ENCODE measurements at regions not wholly inside any gene's neighbourhood (a gene's known extent, or its start where the extent isn't known, plus 50 kb on each side); places are given as distances from the start of the nearest gene placed in this dataset.

DNA sequence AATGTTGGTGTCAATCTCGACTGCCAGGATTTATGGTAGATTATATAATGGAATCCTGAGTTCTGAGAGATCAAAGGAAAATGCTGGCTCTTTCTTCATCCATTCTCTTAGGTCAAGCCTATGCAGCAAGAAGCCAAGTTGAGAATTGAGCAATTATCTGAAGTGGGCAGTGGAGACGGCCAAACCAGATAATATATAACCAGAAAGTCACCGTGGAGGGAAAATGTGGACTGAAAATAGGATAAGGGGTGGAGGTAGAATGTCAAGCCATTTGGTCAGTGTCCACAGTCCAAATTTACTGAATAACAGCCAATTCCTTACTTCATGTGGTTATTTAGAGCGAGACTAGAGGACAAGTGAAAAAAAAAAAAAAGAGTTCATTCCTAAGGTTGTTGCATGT is 107.8 kb upstream of the ESR1 start:
- no peaks in the 10 kb centered on the region for H4K20me1 ChIP-seq (ENCODE audit: insufficient read depth, low read length)
- DNase-seq (ENCODE audit: low spot score), result no peak
- no peak overlapping the region for H3K27ac ChIP-seq (ENCODE audit: low read depth, low read length, poor library complexity, severe bottlenecking)
- no peak overlapping the region for H3K4me2 ChIP-seq (ENCODE audit: low read length)
- no peak overlapping the region for H2AFZ ChIP-seq (ENCODE audit: low read length)
- no peaks in the 10 kb centered on the region for H3K4me1 ChIP-seq (ENCODE audit: insufficient read depth, low read length, poor library complexity, severe bottlenecking)
- no peaks in the 10 kb centered on the region for H3K9me2 ChIP-seq (ENCODE audit: insufficient read depth, low read length)
- intact Hi-C loops (cut with micrococcal nuclease; ENCODE audit: unreplicated experiment), result no loop called here
- H3K9me3 ChIP-seq (ENCODE audit: low read length), result no peaks in the 10 kb centered on the region
- BruUV-seq (replicated peaks), result no TSS peak
- CTCF ChIA-PET (ENCODE audit: unreplicated experiment), result no interaction called here
- H3K4me3 ChIP-seq (ENCODE audit: low read depth, low read length, poor library complexity, severe bottlenecking), result no peak overlapping the region
- no peaks in the 10 kb centered on the region for H3K36me3 ChIP-seq (ENCODE audit: insufficient read depth, low read length)
- no peak for TF ChIP-seq EZH2phosphoT487 (IDR thresholded peaks at IDR 0.05; ENCODE audit: borderline replicate concordance, low read depth, low read length)
- POLR2A ChIA-PET, result no interaction called here
- no peaks in the 10 kb centered on the region for H3K79me2 ChIP-seq (ENCODE audit: insufficient read depth, low read depth, low read length)

DNA sequence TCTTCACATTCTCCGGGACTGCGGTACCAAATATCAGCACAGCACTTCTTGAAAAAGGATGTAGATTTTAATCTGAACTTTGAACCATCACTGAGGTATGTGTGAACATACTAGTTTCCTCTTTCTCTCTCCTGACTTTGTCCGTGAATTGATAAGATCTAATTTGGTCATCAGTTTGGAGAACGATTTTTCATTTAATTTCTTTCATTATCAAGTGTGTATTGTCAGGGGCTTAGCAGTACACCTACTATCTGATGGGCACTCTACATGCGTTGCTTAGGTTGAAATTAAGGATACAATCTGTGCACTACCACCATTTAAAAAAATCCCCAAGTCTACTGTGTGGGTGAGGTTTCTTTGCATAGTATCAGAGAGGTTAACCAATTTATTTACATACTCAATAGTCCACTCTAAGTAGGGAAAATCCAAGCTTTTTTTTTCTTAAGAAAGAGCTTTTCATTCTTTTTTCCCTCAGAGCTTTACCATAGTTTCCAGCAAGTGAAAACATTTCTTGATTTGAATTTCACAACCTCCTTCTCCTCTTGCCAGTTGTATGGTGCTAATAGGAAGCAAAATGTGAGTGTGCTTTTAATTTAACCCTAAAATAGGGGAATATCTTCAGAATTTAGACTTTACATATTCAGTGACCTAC is 105.4 kb upstream of the ESR1 start:
- ChIA-PET POLR2A (no interaction called here), CTCF (ENCODE audit: unreplicated experiment) (no interaction called here)
- TF ChIP-seq CTCF (conservative IDR thresholded peaks at IDR 0.05; ENCODE audit: low read length) (no peak), EZH2phosphoT487 (IDR thresholded peaks at IDR 0.05; ENCODE audit: borderline replicate concordance, low read depth, low read length) (no peak)
- H4K20me1 ChIP-seq (ENCODE audit: insufficient read depth, low read length), result no peaks in the 10 kb centered on the region
- H3K4me1 ChIP-seq (ENCODE audit: insufficient read depth, low read length, poor library complexity, severe bottlenecking), result no peaks in the 10 kb centered on the region
- no peak overlapping the region for H3K27ac ChIP-seq (ENCODE audit: low read depth, low read length, poor library complexity, severe bottlenecking)
- H2AFZ ChIP-seq (ENCODE audit: low read length), result no peak overlapping the region
- no peak for DNase-seq (ENCODE audit: low spot score)
- no TSS peak for BruUV-seq (replicated peaks)
- no peaks in the 10 kb centered on the region for H3K9me3 ChIP-seq (ENCODE audit: low read length)
- no peak overlapping the region for H3K4me2 ChIP-seq (ENCODE audit: low read length)
- H3K79me2 ChIP-seq (ENCODE audit: insufficient read depth, low read depth, low read length), result no peaks in the 10 kb centered on the region
- intact Hi-C loops (cut with micrococcal nuclease; ENCODE audit: unreplicated experiment), result no loop called here
- no peak overlapping the region for H3K4me3 ChIP-seq (ENCODE audit: low read depth, low read length, poor library complexity, severe bottlenecking)
- no peaks in the 10 kb centered on the region for H3K9me2 ChIP-seq (ENCODE audit: insufficient read depth, low read length)
- no peaks in the 10 kb centered on the region for H3K36me3 ChIP-seq (ENCODE audit: insufficient read depth, low read length)

- H3K4me3 ChIP-seq (ENCODE audit: low read depth, low read length, poor library complexity, severe bottlenecking), result no peak overlapping the region
- no peak for DNase-seq (ENCODE audit: low spot score)
- ChIA-PET CTCF (ENCODE audit: unreplicated experiment) (no interaction called here), POLR2A (interaction anchor here (0.6 kb wide), 1 partner anchor 224 kb away, joined by 3 read pairs; no protein-coding TSS in a partner anchor)
- no peak overlapping the region for H3K4me2 ChIP-seq (ENCODE audit: low read length)
- no peak overlapping the region for H2AFZ ChIP-seq (ENCODE audit: low read length)
- TF ChIP-seq EZH2phosphoT487 (IDR thresholded peaks at IDR 0.05; ENCODE audit: borderline replicate concordance, low read depth, low read length) (no peak), CTCF (conservative IDR thresholded peaks at IDR 0.05; ENCODE audit: low read length) (no peak)
- no peak overlapping the region for H3K27ac ChIP-seq (ENCODE audit: low read depth, low read length, poor library complexity, severe bottlenecking)
- no peaks in the 10 kb centered on the region for H3K79me2 ChIP-seq (ENCODE audit: insufficient read depth, low read depth, low read length)
- H3K36me3 ChIP-seq (ENCODE audit: insufficient read depth, low read length), result no peaks in the 10 kb centered on the region
- H3K9me2 ChIP-seq (ENCODE audit: insufficient read depth, low read length), result no peaks in the 10 kb centered on the region
- intact Hi-C loops (cut with micrococcal nuclease; ENCODE audit: unreplicated experiment), result no loop called here
- H4K20me1 ChIP-seq (ENCODE audit: insufficient read depth, low read length), result no peaks in the 10 kb centered on the region
- no TSS peak for BruUV-seq (replicated peaks)
- no peaks in the 10 kb centered on the region for H3K4me1 ChIP-seq (ENCODE audit: insufficient read depth, low read length, poor library complexity, severe bottlenecking)
- H3K9me3 ChIP-seq (ENCODE audit: low read length), result no peaks in the 10 kb centered on the region
Measured at GRCh38 chr6:151702851-151703658, 104.4 kb upstream of the ESR1 start.

All from OCI-LY7 (cell line).